IMR-90 (cell line): ENCODE measurements at regions not wholly inside any gene's neighbourhood (a gene's known extent, or its start where the extent isn't known, plus 50 kb on each side); places are given as distances from the start of the nearest gene placed in this dataset.

Experiments
- CEBPB ChIP-seq: IDR thresholded peaks from 2 replicates; pipeline ENCODE4 v1.6.1; 2012; ENCODE audit warnings: low read depth, low read length, improper control_type of control experiment
- CHD1 ChIP-seq: IDR thresholded peaks from 2 replicates; pipeline ENCODE4 v1.6.1; 2012; ENCODE audit warnings: low read depth, low read length, improper control_type of control experiment
- MAFK ChIP-seq: IDR thresholded peaks from 2 replicates; pipeline ENCODE4 v1.6.1; 2012; ENCODE audit warnings: low read depth, low read length, improper control_type of control experiment
- POLR2A ChIP-seq: IDR thresholded peaks from 2 replicates; pipeline ENCODE4 v1.6.1; 2012; ENCODE audit warnings: mild to moderate bottlenecking, low read depth, low read length
- RAD21 ChIP-seq: IDR thresholded peaks from 2 replicates; pipeline ENCODE4 v1.6.1; 2012; ENCODE audit warnings: low read length, improper control_type of control experiment
- TF ChIP-seq, protein P1 (sequence below): conservative IDR thresholded peaks from 2 replicates; pipeline ENCODE4 v1.5.1; 2012; ENCODE audit warnings: mild to moderate bottlenecking, low read depth, low read length, improper control_type of control experiment

DNA sequence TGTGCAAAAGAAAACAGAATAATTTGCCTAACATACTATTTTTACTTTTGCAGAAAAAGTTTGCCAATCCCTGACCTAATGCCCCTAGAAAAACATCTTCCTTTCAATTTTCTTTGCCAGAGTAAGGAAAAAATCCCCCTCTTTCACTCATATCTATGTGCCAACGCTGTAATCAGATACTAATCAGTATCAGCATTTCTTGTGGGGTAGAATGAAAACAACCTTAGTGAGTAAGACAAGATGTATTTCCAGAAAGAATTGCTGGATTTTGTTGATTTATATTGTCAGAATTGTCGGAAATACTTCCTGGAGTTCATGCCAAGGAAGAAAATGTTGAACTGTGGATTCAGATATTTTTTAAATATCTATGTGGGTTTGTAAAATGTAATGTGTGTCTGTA, 1893.8 kb downstream of the NCAM2 start:
- TF ChIP-seq POLR2A (no peak), MAFK (no peak), RAD21 (no peak), CEBPB (no peak), CHD1 (no peak)
- TF ChIP-seq, protein P1, sequence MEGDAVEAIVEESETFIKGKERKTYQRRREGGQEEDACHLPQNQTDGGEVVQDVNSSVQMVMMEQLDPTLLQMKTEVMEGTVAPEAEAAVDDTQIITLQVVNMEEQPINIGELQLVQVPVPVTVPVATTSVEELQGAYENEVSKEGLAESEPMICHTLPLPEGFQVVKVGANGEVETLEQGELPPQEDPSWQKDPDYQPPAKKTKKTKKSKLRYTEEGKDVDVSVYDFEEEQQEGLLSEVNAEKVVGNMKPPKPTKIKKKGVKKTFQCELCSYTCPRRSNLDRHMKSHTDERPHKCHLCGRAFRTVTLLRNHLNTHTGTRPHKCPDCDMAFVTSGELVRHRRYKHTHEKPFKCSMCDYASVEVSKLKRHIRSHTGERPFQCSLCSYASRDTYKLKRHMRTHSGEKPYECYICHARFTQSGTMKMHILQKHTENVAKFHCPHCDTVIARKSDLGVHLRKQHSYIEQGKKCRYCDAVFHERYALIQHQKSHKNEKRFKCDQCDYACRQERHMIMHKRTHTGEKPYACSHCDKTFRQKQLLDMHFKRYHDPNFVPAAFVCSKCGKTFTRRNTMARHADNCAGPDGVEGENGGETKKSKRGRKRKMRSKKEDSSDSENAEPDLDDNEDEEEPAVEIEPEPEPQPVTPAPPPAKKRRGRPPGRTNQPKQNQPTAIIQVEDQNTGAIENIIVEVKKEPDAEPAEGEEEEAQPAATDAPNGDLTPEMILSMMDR: no peak
